Stimulated activated CD4-positive, alpha-beta T cell treated with anti-CD3 and anti-CD28 coated beads, Interleukin-12 subunit alpha, Interleukin-12 subunit beta, amount 100 ng/mL, for 24 hours (primary cell): ENCODE measurements at regions not wholly inside any gene's neighbourhood (a gene's known extent, or its start where the extent isn't known, plus 50 kb on each side); places are given as distances from the start of the nearest gene placed in this dataset.
"Not testable (repeated sequence)": the region's sequence is repeated elsewhere in the genome, so short reads cannot be mapped to it uniquely, and the experiment has no call there.

ENCODE experiments used
- DNase-seq, 2 experiments: peaks; one replicate each; pipeline ENCODE4 v3.0.0-alpha.2; 2020; ENCODE audit warnings: low read depth in 2 of 2

- no peak for DNase-seq
Measured at GRCh38 chr2:212871597-212871996, 279.8 kb downstream of the IKZF2 start.

DNA sequence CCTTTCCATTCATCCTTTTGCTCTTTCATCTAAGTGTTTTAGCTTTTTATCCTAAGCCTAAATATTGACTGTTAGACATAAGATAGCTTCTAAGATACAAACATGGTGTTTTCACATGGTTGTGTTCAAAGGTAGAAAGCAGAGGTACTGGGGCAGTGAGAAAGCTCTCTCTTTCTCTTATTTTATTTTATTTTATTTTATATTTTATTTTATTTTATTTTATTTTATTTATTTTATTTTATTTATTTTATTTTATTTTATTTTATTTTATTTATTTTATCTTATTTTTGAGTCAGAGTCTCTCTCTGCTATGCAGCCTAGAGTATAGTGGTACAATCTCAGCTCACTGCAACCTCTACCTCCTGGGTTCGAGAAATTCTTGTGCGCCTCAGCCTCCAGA is 287.2 kb downstream of the IKZF2 start:
- no peak for DNase-seq

GRCh38 chr2:212863185-212863588 is 288.2 kb downstream of the IKZF2 start:
- no peak for DNase-seq

- DNase-seq = no peak
Measured at GRCh38 chr2:212858496-212858895, 292.9 kb downstream of the IKZF2 start.

- no peak for DNase-seq
Measured at GRCh38 chr2:212854771-212855170, 296.6 kb downstream of the IKZF2 start.

- DNase-seq = no peak
Measured at GRCh38 chr2:212854116-212854515, 297.3 kb downstream of the IKZF2 start.

DNA sequence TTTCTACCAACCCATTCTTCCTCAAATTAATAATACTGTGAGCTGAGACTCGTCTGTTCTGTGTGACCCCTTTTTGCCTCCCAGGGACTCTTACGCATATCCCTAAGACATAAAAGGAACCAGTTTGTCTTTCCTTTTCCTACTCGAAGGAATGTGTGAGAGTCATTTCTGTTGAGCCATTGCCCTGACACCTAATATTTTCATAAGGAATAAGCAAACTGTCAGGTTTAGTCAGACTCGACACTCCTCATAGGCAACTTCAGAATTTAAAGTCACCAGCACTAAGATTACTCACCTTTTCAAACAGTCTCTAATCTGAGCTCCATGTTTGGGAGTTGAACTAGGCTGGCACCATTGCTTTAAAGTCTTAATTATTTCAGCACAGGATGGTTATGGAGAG is 305.5 kb downstream of the IKZF2 start:
- DNase-seq = no peak

DNA sequence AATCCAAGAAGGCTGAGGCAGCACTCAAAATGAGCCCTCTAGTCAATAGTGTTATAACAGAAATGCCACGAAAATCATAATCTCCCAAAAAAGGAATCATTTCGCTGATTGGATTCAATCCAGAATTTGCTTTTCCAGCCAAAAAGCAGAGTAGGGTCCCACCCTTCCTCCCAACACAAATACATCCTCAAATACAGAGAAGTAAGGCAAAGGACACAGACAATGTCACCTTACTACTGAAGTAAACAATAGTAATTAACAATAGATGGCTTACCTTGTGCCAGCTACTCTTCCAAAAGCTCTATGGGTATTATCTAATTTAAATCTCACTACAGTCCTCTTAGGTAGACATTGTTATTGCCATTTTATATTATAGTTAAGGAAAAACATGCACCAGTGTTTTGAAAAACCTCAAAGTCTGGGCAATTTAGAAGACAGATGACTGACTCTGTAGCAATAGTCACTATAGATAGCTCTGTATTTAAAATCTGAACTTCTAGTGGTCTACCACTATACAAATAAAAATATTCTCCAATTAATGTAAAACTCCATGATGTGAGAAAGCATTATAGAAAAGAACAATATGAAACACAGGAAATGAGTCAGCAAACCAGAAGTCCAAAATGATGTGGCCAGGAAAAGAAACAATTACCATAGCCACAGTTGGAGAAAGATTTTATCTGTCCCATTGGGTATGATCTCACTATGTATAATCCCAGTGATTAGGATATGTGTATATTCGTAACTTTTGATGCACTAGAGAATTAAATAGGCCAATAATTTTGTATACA is 305.0 kb upstream of the ERBB4 start:
- no peak for DNase-seq

GRCh38 chr2:212842544-212843185 is 304.1 kb upstream of the ERBB4 start:
- no peak for DNase-seq

- no peak for DNase-seq
Measured at GRCh38 chr2:212841460-212841859, 302.9 kb upstream of the ERBB4 start.

GRCh38 chr2:212832211-212833195 is 293.9 kb upstream of the ERBB4 start:
- DNase-seq = no peak

GRCh38 chr2:212831671-212832199 is 293.1 kb upstream of the ERBB4 start:
- DNase-seq = no peak

GRCh38 chr2:212816267-212816666 is 277.7 kb upstream of the ERBB4 start:
- DNase-seq = no peak

GRCh38 chr2:212815453-212815852 is 276.9 kb upstream of the ERBB4 start:
- DNase-seq = no peak

DNA sequence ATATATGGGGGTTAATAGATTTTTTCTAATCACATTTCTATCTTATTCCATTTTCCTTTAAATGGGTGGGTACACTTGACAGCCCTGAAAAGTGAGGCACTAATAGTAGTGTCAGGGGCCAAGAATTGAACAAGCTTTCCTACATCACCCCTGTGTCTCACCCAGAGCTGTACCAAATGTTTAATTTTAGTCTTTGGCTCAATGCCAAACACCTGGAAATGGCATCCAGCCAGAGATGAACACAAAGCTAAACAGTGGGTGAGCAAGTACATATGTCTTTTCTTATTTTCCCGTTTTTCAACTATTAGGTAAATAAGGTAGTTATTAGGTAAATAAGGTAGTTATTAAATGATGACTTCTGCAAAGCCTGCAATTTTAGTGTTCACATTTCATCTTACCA is 276.3 kb upstream of the ERBB4 start:
- DNase-seq = no peak

DNA sequence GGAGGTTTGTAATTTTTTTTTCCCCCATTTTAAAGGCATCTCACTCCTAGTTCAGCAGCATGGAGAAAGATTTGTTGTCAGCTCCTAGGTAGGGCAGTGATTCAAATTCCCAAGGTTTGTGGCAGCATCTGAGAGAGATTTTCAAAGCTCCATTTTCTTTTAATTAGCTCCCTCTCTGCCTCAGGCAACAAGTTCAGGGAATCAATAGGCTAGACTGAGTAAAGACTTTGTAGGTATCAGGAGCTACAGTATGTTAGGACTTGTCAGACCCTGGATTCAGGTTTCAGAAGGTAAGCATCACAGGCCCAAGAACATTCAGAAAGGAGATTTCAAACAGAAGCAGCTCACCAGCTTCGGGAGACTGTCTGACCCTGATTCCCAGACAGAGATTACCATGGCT is 273.3 kb upstream of the ERBB4 start:
- no peak for DNase-seq

DNA sequence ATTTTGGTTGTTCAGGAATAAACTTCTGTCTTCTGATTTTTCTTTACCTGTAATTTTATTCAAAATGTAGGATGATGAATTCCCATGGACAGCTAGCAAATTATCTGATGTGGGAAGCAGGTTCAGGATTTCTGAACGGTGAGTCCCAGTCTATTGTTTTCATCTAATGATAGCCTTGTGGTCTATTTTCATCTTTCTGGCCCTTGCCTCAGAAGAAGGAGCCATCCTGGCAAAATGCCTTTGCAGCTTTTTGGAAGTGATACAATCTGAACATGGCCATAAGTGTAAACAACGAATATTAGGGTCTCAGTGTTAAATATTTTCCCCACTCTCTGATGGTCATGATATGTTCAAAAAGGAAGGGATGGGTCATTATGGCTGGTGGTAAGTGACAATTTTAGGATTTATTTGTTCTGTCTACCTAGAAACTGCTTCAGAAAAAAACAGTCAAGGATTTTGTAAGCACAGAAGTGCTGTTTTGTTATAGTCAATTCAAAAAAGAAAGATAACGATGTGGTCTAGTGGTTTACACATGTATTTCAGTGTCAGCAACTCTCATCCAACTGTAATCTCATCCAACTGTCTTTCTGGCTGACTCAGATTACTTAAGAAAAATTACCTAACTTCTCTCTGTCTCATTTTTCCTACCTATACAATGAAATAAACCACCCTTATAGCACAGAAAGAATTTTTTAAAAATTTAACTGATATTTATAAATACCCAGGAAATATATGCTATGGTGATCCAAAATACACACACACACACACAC is 272.6 kb upstream of the ERBB4 start:
- DNase-seq = no peak

DNA sequence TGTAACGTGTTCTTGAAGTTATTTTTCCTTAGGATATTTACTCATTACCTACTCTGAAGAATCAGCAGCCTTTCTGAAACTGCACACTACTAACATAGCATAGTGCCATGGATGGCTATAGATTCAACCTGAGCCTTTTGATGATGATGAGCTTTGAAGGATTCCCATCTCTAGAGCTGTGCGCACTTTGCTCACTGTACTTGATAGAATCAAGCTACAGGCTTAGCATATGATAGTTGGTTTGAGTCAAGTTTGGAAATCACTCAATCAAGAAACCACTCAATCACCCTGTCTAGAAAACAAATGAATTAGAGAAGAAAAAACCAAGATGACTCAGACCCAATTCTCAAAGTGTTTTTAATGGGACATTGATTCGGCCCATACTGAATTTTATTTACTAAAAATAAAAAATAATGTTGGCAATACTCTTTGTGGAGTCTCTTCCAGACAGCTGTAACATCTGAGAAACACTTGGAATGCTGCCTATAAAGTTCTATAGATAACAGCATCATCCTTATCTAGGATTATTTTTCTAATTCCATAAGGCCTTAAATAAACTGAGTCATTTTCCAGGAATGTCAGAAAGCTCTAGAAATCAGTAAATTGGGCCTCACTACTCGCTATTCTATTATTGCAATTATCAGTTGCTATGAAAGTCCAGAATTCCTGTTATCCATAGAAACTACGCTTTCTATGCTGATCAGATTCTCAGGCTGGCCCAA is 259.0 kb upstream of the ERBB4 start:
- DNase-seq = no peak

- no peak for DNase-seq
Measured at GRCh38 chr2:212794471-212794870, 255.9 kb upstream of the ERBB4 start.

DNA sequence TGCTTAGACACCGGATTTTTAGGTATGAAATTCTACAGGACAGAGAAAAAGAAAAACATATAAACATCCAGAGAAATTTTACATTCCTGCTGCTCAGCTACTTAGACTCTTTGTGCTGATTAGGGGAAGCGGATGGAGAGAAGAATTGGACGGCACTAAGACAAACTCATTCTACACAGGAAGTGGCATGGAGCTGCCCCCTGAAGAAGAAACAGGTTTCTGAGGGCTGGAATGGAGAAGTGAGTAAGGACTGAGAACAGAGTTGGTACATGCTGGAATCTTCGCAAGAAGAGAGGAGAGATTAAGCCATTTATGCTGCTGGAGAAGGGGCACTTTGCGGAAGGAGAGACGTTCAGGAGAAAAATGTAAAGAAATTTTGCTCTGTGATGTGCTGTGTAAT is 253.0 kb upstream of the ERBB4 start:
- DNase-seq = no peak

DNA sequence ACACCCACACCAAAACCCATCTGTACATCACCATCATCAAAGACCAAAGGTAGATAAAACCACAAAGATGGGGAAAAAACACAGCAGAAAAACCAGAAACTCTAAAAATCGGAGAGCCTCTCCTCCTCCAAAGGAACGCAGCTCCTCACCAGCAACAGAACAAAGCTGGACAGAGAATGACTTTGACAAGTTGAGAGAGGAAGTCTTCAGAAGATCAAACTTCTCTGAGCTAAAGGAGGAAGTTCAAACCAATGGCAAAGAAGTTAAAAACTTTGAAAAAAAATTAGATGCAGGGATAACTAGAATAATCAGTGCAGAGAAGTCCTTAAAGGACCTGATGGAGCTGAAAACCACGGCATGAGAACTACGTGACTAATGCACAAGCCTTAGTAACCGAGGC is 247.5 kb upstream of the ERBB4 start:
- not testable (repeated sequence) for DNase-seq
